ENCODE measurements at regions not wholly inside any gene's neighbourhood (a gene's known extent, or its start where the extent isn't known, plus 50 kb on each side); places are given as distances from the start of the nearest gene placed in this dataset.

DNA sequence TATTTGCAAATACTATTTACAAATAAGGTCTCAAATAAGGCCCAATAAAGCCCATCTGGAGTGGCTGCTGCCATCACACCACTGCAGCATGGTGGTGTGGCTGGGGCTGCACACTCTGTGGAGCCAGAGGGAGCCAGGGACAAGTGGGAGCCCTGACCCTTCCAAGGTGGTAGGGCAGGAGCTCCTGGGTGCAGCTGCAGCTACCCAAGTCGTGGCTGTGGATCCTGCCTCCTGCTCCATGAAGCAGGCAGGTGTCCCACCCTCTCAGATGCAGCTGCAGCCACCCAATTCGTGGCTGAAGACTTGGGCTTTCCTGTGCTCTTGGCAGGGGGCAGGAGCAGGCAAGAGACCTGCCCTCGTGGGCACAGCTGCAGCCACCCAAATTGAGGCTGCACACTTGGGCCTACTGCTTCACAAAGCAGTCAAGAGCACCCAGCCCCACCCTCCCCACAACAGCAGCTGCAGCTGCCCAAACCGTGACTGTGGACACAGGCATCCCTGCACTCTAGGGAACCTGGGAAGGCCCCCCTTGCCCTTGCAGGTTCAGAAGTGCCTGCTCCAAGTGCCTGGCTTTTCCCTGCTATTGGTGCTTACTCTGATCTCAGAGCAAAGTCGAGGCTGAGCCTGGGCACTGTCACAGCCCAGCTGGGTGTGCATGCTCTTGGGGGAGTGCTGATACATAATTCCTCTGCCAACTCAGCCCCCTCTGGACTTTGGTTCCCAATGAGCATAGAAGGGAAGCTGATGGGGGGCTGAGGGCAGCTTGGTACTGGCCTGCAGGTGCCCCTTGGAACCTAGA is 614.8 kb downstream of the PCDH18 start:
- ATAC-seq (ENCODE audit: low FRiP score in 2 of 2), result no peak

DNA sequence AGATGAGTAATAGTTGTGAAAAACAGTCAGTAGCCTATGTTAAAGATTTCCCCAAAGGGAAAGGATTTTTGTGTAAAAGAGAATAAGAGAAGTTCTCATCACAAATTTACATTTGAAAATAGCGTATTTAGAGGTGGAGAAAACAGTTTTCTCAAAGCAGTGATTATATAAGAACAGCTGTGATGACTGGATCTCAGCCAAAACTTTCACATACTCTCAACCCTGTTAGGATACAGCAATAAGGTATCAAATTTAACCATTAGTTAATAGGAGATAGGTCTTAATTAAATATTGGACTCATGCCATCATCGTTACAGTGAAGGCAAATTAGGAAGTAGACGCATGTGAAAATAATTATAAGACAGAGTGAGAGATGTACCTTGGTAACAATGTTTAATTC is 622.7 kb downstream of the PCDH18 start:
- TF ChIP-seq POLR2AphosphoS5 (IDR thresholded peaks at IDR 0.05) (no peak), POLR2A (IDR thresholded peaks at IDR 0.05) (no peak), EP300 (IDR thresholded peaks at IDR 0.05) (no peak)
- TF ChIP-seq, protein P1, sequence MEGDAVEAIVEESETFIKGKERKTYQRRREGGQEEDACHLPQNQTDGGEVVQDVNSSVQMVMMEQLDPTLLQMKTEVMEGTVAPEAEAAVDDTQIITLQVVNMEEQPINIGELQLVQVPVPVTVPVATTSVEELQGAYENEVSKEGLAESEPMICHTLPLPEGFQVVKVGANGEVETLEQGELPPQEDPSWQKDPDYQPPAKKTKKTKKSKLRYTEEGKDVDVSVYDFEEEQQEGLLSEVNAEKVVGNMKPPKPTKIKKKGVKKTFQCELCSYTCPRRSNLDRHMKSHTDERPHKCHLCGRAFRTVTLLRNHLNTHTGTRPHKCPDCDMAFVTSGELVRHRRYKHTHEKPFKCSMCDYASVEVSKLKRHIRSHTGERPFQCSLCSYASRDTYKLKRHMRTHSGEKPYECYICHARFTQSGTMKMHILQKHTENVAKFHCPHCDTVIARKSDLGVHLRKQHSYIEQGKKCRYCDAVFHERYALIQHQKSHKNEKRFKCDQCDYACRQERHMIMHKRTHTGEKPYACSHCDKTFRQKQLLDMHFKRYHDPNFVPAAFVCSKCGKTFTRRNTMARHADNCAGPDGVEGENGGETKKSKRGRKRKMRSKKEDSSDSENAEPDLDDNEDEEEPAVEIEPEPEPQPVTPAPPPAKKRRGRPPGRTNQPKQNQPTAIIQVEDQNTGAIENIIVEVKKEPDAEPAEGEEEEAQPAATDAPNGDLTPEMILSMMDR (IDR thresholded peaks at IDR 0.05), result no peak
- H3K4me1 ChIP-seq, result no peaks in the 10 kb centered on the region

More for the DNA sequence above, 614.8 kb downstream of the PCDH18 start:
- TF ChIP-seq EP300 (IDR thresholded peaks at IDR 0.05) (no peak), POLR2A (IDR thresholded peaks at IDR 0.05) (no peak), POLR2AphosphoS5 (IDR thresholded peaks at IDR 0.05) (no peak)
- TF ChIP-seq, protein P1 (IDR thresholded peaks at IDR 0.05), result no peak
- WGBS, 2 donors, result 72 to 80% methylated on average over 1 to 5 of the region's 5 CpGs
- Histone ChIP-seq H3K4me3 (no peak overlapping the region), H3K4me1 (no peaks in the 10 kb centered on the region), H3K9me3 (no peaks in the 10 kb centered on the region), H3K27ac (no peak overlapping the region), H3K36me3 (no peaks in the 10 kb centered on the region), H3K27me3 (no peaks in the 10 kb centered on the region)
- DNase-seq, result peak in 1 of 2 donors; percentile 30

DNA sequence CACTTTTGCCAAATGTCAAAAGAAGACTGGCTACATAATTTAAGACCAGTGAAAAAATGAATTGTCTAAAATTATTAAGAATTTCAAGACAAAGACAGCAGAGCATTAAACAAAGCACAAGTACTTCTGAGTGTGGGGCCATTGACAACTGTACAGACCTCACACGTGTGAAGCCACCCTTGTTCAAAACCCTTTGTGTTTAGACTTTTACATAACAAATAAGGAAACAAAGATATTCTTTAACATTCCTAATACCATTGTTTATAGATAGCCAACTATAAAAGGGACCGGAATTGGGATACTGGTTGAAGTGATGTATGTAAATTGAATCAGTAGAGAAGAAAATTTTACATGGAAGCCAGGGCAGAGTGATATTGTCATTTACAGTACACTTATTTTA is 624.2 kb downstream of the PCDH18 start:
- no peak for ATAC-seq (ENCODE audit: low FRiP score in 2 of 2)
- Histone ChIP-seq H3K27me3 (no peaks in the 10 kb centered on the region), H3K4me1 (no peaks in the 10 kb centered on the region), H3K4me3 (no peak overlapping the region), H3K27ac (no peak overlapping the region), H3K9me3 (no peaks in the 10 kb centered on the region), H3K36me3 (no peaks in the 10 kb centered on the region)
- DNase-seq, result no peak
- TF ChIP-seq, protein P1 (IDR thresholded peaks at IDR 0.05), result no peak
- TF ChIP-seq EP300 (IDR thresholded peaks at IDR 0.05) (no peak), POLR2A (IDR thresholded peaks at IDR 0.05) (no peak), POLR2AphosphoS5 (IDR thresholded peaks at IDR 0.05) (no peak)
- 62 to 71% methylated on average over 2 of the region's 2 CpGs for WGBS, 2 donors

More for the DNA sequence above, 622.7 kb downstream of the PCDH18 start:
- Histone ChIP-seq H3K4me3 (no peak overlapping the region), H3K9me3 (no peaks in the 10 kb centered on the region), H3K27ac (no peak overlapping the region), H3K36me3 (no peaks in the 10 kb centered on the region), H3K27me3 (no peaks in the 10 kb centered on the region)
- WGBS, 2 donors, result 52 to 67% methylated on average over 3 of the region's 3 CpGs
- no peak for ATAC-seq (ENCODE audit: low FRiP score in 2 of 2)
- no peak for DNase-seq

DNA sequence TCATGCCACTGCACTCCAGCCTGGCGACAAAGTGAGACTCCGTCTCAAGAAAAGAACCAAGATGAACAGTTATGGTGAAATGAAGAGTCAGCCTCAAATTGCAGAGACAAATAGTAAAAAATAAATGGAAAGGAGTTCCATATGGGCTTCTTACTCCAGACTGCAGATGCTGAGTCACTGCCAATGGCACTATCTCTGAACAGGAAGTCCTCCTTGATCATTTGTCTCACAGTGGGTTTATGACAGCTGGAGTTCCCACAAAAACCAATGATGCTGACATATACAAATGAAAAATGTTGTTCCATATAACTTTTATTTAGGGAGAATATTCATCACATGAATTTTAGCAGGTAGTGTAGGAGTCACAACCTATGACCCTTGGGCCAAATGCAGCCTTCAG is 631.6 kb downstream of the PCDH18 start:
- no peaks in the 10 kb centered on the region for H3K27me3 ChIP-seq
- no peaks in the 10 kb centered on the region for H3K9me3 ChIP-seq
- no peaks in the 10 kb centered on the region for H3K4me1 ChIP-seq
- no peaks in the 10 kb centered on the region for H3K36me3 ChIP-seq
- WGBS, 2 donors, result 93 to 100% methylated on average over 2 of the region's 2 CpGs
- H3K4me3 ChIP-seq, result no peak overlapping the region
- TF ChIP-seq, protein P1 (IDR thresholded peaks at IDR 0.05), result no peak
- TF ChIP-seq POLR2AphosphoS5 (IDR thresholded peaks at IDR 0.05), result no peak
- no peak for TF ChIP-seq EP300 (IDR thresholded peaks at IDR 0.05)
- TF ChIP-seq POLR2A (IDR thresholded peaks at IDR 0.05), result no peak
- no peak for DNase-seq
- no peak overlapping the region for H3K27ac ChIP-seq
- no peak for ATAC-seq (ENCODE audit: low FRiP score in 2 of 2)
